PC-3 (cell line): ENCODE measurements at regions not wholly inside any gene's neighbourhood (a gene's known extent, or its start where the extent isn't known, plus 50 kb on each side); places are given as distances from the start of the nearest gene placed in this dataset.
"Not testable (repeated sequence)": the region's sequence is repeated elsewhere in the genome, so short reads cannot be mapped to it uniquely, and the experiment has no call there.

ENCODE experiments used
- ATAC-seq: fragments of 200-7000 bp; cut with Tn5 transposase; 2 replicates; pipeline ENCODE4 v1.9.1; 2020; ENCODE audit warnings: mild to moderate bottlenecking, moderate library complexity
- BruUV-seq: library from RNA; stranded (reverse); fragments of 400-500 nt; replicated peaks from 2 replicates; lab custom pipeline; 2021; lab: Mats Ljungman, UMichigan
- CTCF ChIA-PET: fragments of 300-600 bp; sonication (Branson Sonifier 250); formaldehyde crosslinking; loops from one replicate; lab custom pipeline; 2022; ENCODE audit warnings: antibody characterized with exemption; lab: Charles Lee
- POLR2A ChIA-PET: fragments of 300-600 bp; sonication (Branson Sonifier 250); formaldehyde crosslinking; loops from one replicate; lab custom pipeline; 2022; ENCODE audit warnings: antibody characterized with exemption; ENCODE audit not compliant: unreplicated experiment; lab: Charles Lee
- DNase-seq: peaks from one replicate; pipeline ENCODE4 v3.0.0-alpha.2; 2015
- H2AFZ ChIP-seq: fragments of 300-600 bp; sonication (generic); 2 replicates; pipeline ENCODE4 v1.6.0; 2016; ENCODE audit warnings: antibody characterized with exemption, low read length
- H3F3A ChIP-seq: fragments of 300-600 bp; sonication (generic); one replicate; pipeline ENCODE4 v1.6.0; 2017; ENCODE audit warnings: antibody characterized with exemption, low read length, control low read depth, mild to moderate bottlenecking; ENCODE audit not compliant: unreplicated experiment
- H3K27ac ChIP-seq: fragments of 300-600 bp; sonication (generic); 2 replicates; pipeline ENCODE4 v1.5.1; 2016; ENCODE audit warnings: mild to moderate bottlenecking, low read length
- H3K27me3 ChIP-seq: fragments of 300-600 bp; sonication (generic); 2 replicates; pipeline ENCODE4 v1.6.1; 2016; ENCODE audit warnings: low read length, mixed read lengths
- H3K36me3 ChIP-seq: fragments of 300-600 bp; sonication (generic); 2 replicates; pipeline ENCODE4 v1.6.1; 2016; ENCODE audit warnings: low read depth, mixed run types, low read length, mixed read lengths
- H3K4me1 ChIP-seq: fragments of 300-600 bp; sonication (generic); 2 replicates; pipeline ENCODE4 v1.5.1; 2016; ENCODE audit warnings: low read length; ENCODE audit not compliant: insufficient read depth
- H3K4me2 ChIP-seq: fragments of 300-600 bp; sonication (generic); 2 replicates; pipeline ENCODE4 v1.6.0; 2016; ENCODE audit warnings: low read length
- H3K4me3 ChIP-seq: fragments of 300-600 bp; sonication (generic); 2 replicates; pipeline ENCODE4 v1.5.1; 2016; ENCODE audit warnings: mild to moderate bottlenecking, low read length, mixed read lengths
- H3K79me2 ChIP-seq: fragments of 300-600 bp; sonication (generic); 2 replicates; pipeline ENCODE4 v1.6.1; 2017; ENCODE audit warnings: low read length, mixed read lengths
- H3K9ac ChIP-seq: fragments of 300-600 bp; sonication (generic); 2 replicates; pipeline ENCODE4 v1.6.0; 2016; ENCODE audit warnings: mild to moderate bottlenecking, low read length
- H3K9me2 ChIP-seq: fragments of 300-600 bp; sonication (generic); replicated peaks from 2 replicates; pipeline ENCODE4 v1.6.1; 2016; ENCODE audit warnings: mixed run types, low read length, mixed read lengths
- H3K9me3 ChIP-seq: fragments of 300-600 bp; sonication (generic); 2 replicates; pipeline ENCODE4 v1.6.1; 2016; ENCODE audit warnings: low read length, mixed read lengths
- H4K20me1 ChIP-seq: fragments of 300-600 bp; sonication (generic); 2 replicates; pipeline ENCODE4 v1.6.1; 2016; ENCODE audit warnings: low read length, mixed read lengths
- CTCF ChIP-seq: fragments of 300-600 bp; sonication (generic); conservative IDR thresholded peaks from 2 replicates; pipeline ENCODE4 v1.5.1; 2017; ENCODE audit warnings: antibody characterized with exemption, low read depth, mild to moderate bottlenecking, low read length
- EZH2 ChIP-seq: fragments of 300-600 bp; sonication (generic); IDR thresholded peaks from one replicate; pipeline ENCODE4 v1.6.1; 2017; ENCODE audit warnings: antibody characterized with exemption, mild to moderate bottlenecking, low read length; ENCODE audit not compliant: unreplicated experiment
- EZH2phosphoT487 ChIP-seq: fragments of 300-600 bp; sonication (generic); IDR thresholded peaks from 2 replicates; pipeline ENCODE4 v1.6.1; 2018; ENCODE audit warnings: mild to moderate bottlenecking, antibody characterized with exemption, low read length, borderline replicate concordance
- intact Hi-C: fragments of 100-400 bp; cut with micrococcal nuclease; formaldehyde crosslinking; loops from 2 replicates; pipeline ENCODE4 v1.9.0; 2023

GRCh38 chr6:132021552-132022375, 70.6 kb upstream of the CCN2 start:
- POLR2A ChIA-PET = interaction anchor here (1.0 kb wide), 1 partner anchor 70 kb away, joined by 4 read pairs; the partner anchor contains the start of gene CCN2
- Histone ChIP-seq H3K9ac (no peak overlapping the region), H3K27me3 (no peaks in the 10 kb centered on the region), H3K4me3 (no peak overlapping the region), H3K4me1 (peaks cover 6% of the 10 kb centered on the region), H3K36me3 (no peaks in the 10 kb centered on the region), H3K79me2 (no peaks in the 10 kb centered on the region), H3K27ac (no peak overlapping the region), H2AFZ (no peak overlapping the region), H4K20me1 (no peaks in the 10 kb centered on the region), H3K9me3 (no peaks in the 10 kb centered on the region), H3K9me2 (no peaks in the 10 kb centered on the region), H3F3A (no peaks in the 10 kb centered on the region), H3K4me2 (no peak overlapping the region)
- DNase-seq (peak; percentile 39), ATAC-seq (peak; percentile 79)
- BruUV-seq = TSS peak; percentile 81
- CTCF ChIA-PET = no interaction called here
- intact Hi-C loops = loop anchor here (1.0 to 2.0 kb wide), 2 partner anchors 39 to 71 kb away; no protein-coding TSS in a partner anchor
- no peak for TF ChIP-seq EZH2
- TF ChIP-seq CTCF = no peak
- no peak for TF ChIP-seq EZH2phosphoT487

GRCh38 chr6:132020918-132021317, 69.7 kb upstream of the CCN2 start:
- BruUV-seq, H3K4me2 ChIP-seq, H3K79me2 ChIP-seq, H3K9me3 ChIP-seq, H2AFZ ChIP-seq, H3K27me3 ChIP-seq, H3K4me3 ChIP-seq, ATAC-seq, CTCF ChIA-PET, DNase-seq, H3K9ac ChIP-seq, H4K20me1 ChIP-seq, H3K9me2 ChIP-seq, H3K36me3 ChIP-seq, H3K27ac ChIP-seq, POLR2A ChIA-PET, H3F3A ChIP-seq, H3K4me1 ChIP-seq: not testable (repeated sequence)
- intact Hi-C loops = loop anchor here (1.0 to 2.0 kb wide), 2 partner anchors 38 to 71 kb away; no protein-coding TSS in a partner anchor

GRCh38 chr6:132020138-132020581, 69.0 kb upstream of the CCN2 start:
- H3K4me1 ChIP-seq = peaks cover 6% of the 10 kb centered on the region
- H3K4me2 ChIP-seq = no peak overlapping the region
- H3K36me3 ChIP-seq = no peaks in the 10 kb centered on the region
- ChIA-PET CTCF (no interaction called here), POLR2A (no interaction called here)
- H3K79me2 ChIP-seq = no peaks in the 10 kb centered on the region
- intact Hi-C loops = loop anchor here (2.0 kb wide), 1 partner anchor 37 kb away; no protein-coding TSS in a partner anchor
- H3K9ac ChIP-seq = no peak overlapping the region
- no peak overlapping the region for H3K4me3 ChIP-seq
- H3K27me3 ChIP-seq = no peaks in the 10 kb centered on the region
- DNase-seq (no peak), ATAC-seq (peak; percentile 31; the same call in 1 of the 2 replicates)
- H4K20me1 ChIP-seq = no peaks in the 10 kb centered on the region
- peak overlapping the region; percentile 12; the same call in 1 of the 2 replicates for H2AFZ ChIP-seq
- TF ChIP-seq EZH2 (no peak), CTCF (no peak), EZH2phosphoT487 (no peak)
- no TSS peak for BruUV-seq
- H3K27ac ChIP-seq = no peak overlapping the region
- H3F3A ChIP-seq = no peaks in the 10 kb centered on the region
- H3K9me3 ChIP-seq = no peaks in the 10 kb centered on the region
- H3K9me2 ChIP-seq = no peaks in the 10 kb centered on the region
